ENCODE measurements at regions not wholly inside any gene's neighbourhood (a gene's known extent, or its start where the extent isn't known, plus 50 kb on each side); places are given as distances from the start of the nearest gene placed in this dataset.

DNA sequence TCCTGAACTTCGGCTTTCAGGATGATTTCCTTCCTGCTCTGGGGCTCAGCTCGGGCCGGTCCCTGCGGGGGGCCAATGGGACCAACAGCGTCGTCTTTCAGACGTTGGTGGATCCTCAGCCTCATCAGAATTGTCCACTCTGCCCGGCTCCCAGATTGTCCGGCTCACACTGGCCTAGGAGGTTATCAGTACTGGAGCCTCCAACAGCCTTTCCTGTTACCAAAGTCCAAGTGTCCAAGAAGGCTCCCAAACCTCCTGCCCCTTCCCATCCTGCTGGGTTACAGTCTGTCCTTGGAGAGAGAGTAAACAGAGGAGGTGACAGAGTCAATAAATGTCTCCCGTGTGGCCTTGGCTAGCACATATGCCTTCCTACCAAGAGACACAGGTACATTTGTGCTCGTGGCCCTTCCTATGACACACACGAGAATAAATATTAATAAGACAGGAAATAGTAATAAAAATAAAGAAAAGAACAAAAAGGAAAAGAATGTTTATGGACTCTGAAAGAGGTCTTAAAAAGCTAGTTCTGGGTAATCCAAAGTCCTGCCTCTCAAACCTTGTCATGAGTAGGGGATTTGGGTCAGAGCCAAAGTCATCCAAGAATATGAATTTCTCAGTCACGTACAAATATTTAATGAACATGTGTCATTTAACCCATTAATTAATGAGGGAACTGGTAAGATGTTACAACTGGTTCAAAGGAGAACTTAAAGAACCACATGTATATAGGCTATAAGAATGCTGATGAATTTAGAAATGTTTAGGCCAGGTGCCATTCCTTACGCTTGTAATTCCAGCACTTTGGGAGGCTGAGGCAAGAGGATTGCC is 80.8 kb upstream of the SLC2A1 start (continued):
- TF ChIP-seq NONO (IDR thresholded peaks at IDR 0.05) (no peak), NONO (CRISPR knock-in tag; conservative IDR thresholded peaks at IDR 0.05) (peak; percentile 86), ATF7-NPFF (CRISPR knock-in tag; IDR thresholded peaks at IDR 0.05; ENCODE audit: low read depth) (0 out of 2 replicates have a peak, but pooled peaks have one; percentile 45), MIER2 (CRISPR knock-in tag; IDR thresholded peaks at IDR 0.05) (peak; percentile 81), GATA4 (IDR thresholded peaks at IDR 0.05; ENCODE audit: borderline replicate concordance, low read depth) (peak; percentile 91), ZNF724P (CRISPR knock-in tag; IDR thresholded peaks at IDR 0.05; ENCODE audit: borderline replicate concordance) (peak; percentile 99), HNF4G (IDR thresholded peaks at IDR 0.05; ENCODE audit: borderline replicate concordance, low read depth, low read length) (peak; percentile 93), HNF4G (CRISPR knock-in tag; IDR thresholded peaks at IDR 0.05; ENCODE audit: borderline replicate concordance, low read depth) (peak; percentile 94; the same call in 1 of the 2 replicates), SPEN (CRISPR knock-in tag; IDR thresholded peaks at IDR 0.05; ENCODE audit: low read depth) (peak; percentile 62; the same call in 1 of the 2 replicates), PHF21A (CRISPR knock-in tag; IDR thresholded peaks at IDR 0.05) (peak; percentile 94), KLF6 (CRISPR knock-in tag; IDR thresholded peaks at IDR 0.05) (peak; percentile 69; the same call in 1 of the 2 replicates), MED1 (CRISPR knock-in tag; IDR thresholded peaks at IDR 0.05) (peak; percentile 96), GABPB1 (CRISPR knock-in tag; IDR thresholded peaks at IDR 0.05) (peak; percentile 31; the same call in 1 of the 2 replicates), ZNF747 (CRISPR knock-in tag; IDR thresholded peaks at IDR 0.05; ENCODE audit: borderline replicate concordance) (peak; percentile 40; the same call in 1 of the 2 replicates), ZNF350 (CRISPR knock-in tag; IDR thresholded peaks at IDR 0.05; ENCODE audit: borderline replicate concordance, low read depth) (peak; percentile 59), KLF13 (CRISPR knock-in tag; IDR thresholded peaks at IDR 0.05) (no peak), MIXL1 (CRISPR knock-in tag; IDR thresholded peaks at IDR 0.05) (peak; percentile 87), ZNF709 (CRISPR knock-in tag; IDR thresholded peaks at IDR 0.05) (0 out of 2 replicates have a peak, but pooled peaks have one; percentile 41), ASH2L (IDR thresholded peaks at IDR 0.05; ENCODE audit: insufficient read length, low read depth, low read length) (peak; percentile 70), PITX1 (CRISPR knock-in tag; IDR thresholded peaks at IDR 0.05) (peak; percentile 94)
- TF ChIP-seq, protein P1, sequence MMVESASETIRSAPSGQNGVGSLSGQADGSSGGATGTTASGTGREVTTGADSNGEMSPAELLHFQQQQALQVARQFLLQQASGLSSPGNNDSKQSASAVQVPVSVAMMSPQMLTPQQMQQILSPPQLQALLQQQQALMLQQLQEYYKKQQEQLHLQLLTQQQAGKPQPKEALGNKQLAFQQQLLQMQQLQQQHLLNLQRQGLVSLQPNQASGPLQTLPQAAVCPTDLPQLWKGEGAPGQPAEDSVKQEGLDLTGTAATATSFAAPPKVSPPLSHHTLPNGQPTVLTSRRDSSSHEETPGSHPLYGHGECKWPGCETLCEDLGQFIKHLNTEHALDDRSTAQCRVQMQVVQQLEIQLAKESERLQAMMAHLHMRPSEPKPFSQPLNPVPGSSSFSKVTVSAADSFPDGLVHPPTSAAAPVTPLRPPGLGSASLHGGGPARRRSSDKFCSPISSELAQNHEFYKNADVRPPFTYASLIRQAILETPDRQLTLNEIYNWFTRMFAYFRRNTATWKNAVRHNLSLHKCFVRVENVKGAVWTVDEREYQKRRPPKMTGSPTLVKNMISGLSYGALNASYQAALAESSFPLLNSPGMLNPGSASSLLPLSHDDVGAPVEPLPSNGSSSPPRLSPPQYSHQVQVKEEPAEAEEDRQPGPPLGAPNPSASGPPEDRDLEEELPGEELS (CRISPR knock-in tag; IDR thresholded peaks at IDR 0.05), result peak; percentile 95
- TF ChIP-seq, protein P2, sequence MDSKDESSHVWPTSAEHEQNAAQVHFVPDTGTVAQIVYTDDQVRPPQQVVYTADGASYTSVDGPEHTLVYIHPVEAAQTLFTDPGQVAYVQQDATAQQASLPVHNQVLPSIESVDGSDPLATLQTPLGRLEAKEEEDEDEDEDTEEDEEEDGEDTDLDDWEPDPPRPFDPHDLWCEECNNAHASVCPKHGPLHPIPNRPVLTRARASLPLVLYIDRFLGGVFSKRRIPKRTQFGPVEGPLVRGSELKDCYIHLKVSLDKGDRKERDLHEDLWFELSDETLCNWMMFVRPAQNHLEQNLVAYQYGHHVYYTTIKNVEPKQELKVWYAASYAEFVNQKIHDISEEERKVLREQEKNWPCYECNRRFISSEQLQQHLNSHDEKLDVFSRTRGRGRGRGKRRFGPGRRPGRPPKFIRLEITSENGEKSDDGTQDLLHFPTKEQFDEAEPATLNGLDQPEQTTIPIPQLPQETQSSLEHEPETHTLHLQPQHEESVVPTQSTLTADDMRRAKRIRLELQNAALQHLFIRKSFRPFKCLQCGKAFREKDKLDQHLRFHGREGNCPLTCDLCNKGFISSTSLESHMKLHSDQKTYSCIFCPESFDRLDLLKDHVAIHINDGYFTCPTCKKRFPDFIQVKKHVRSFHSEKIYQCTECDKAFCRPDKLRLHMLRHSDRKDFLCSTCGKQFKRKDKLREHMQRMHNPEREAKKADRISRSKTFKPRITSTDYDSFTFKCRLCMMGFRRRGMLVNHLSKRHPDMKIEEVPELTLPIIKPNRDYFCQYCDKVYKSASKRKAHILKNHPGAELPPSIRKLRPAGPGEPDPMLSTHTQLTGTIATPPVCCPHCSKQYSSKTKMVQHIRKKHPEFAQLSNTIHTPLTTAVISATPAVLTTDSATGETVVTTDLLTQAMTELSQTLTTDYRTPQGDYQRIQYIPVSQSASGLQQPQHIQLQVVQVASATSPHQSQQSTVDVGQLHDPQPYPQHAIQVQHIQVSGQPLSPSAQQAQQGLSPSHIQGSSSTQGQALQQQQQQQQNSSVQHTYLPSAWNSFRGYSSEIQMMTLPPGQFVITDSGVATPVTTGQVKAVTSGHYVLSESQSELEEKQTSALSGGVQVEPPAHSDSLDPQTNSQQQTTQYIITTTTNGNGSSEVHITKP (CRISPR knock-in tag; IDR thresholded peaks at IDR 0.05; ENCODE audit: low read depth), result peak; percentile 79
- TF ChIP-seq, protein P3, sequence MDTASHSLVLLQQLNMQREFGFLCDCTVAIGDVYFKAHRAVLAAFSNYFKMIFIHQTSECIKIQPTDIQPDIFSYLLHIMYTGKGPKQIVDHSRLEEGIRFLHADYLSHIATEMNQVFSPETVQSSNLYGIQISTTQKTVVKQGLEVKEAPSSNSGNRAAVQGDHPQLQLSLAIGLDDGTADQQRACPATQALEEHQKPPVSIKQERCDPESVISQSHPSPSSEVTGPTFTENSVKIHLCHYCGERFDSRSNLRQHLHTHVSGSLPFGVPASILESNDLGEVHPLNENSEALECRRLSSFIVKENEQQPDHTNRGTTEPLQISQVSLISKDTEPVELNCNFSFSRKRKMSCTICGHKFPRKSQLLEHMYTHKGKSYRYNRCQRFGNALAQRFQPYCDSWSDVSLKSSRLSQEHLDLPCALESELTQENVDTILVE (CRISPR knock-in tag; IDR thresholded peaks at IDR 0.05), result peak; percentile 82

All from HepG2 (cell line).